ENCODE measurements at regions not wholly inside any gene's neighbourhood (a gene's known extent, or its start where the extent isn't known, plus 50 kb on each side); places are given as distances from the start of the nearest gene placed in this dataset.
"Not testable (repeated sequence)": the region's sequence is repeated elsewhere in the genome, so short reads cannot be mapped to it uniquely, and the experiment has no call there.

DNA sequence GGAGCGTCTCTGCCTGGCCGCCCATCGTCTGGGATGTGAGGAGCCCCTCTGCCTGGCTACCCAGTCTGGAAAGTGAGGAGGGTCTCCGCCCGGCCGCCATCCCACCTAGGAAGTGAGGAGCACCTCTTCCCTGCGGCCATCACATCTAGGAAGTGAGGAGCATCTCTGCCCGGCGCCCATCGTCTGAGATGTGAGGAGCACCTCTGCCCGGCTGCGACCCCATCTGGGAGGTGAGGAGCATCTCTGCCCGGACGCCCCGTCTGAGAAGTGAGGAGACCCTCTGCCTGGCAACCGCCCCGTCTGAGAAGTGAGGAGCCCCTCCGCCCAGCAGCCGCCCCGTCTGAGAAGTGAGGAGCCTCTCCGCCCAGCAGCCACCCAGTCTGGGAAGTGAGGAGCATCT lies 84.5 kb downstream of the IDS start:
- H3K27ac ChIP-seq; H3K36me3 ChIP-seq (replicated peaks); H3K27me3 ChIP-seq (replicated peaks); in situ Hi-C loops (cut with HindIII; ENCODE audit: low pct_ligation_motif_present, low sequenced_read_pairs); H3K4me3 ChIP-seq (ENCODE audit: low read depth, low read length); DNase-seq: not testable (repeated sequence)

DNA sequence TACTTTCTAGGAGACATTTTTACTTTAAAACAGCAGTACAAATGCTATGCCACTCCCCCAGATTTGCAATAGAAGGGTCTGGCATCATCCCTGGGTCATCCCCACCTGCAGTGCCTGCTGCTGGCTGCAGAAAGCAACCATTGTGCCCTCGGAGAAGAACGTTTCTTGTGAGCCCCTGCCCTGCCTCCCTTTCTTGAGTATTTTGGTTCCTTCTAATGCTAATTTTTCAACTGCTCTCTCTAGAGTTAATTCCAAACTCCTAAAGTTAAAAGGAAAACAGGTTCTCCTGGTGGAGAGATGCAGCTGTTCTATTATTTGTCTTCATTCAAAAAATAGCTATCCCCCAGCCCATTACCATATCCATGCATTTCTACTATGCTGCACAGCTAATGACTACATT lies 107.1 kb downstream of the IDS start:
- no peak overlapping the region for H3K27ac ChIP-seq
- H3K36me3 ChIP-seq (replicated peaks), result no peaks in the 10 kb centered on the region
- DNase-seq, result no peak
- in situ Hi-C loops (cut with HindIII; ENCODE audit: low pct_ligation_motif_present, low sequenced_read_pairs), result no loop called here
- TF ChIP-seq, protein P1, sequence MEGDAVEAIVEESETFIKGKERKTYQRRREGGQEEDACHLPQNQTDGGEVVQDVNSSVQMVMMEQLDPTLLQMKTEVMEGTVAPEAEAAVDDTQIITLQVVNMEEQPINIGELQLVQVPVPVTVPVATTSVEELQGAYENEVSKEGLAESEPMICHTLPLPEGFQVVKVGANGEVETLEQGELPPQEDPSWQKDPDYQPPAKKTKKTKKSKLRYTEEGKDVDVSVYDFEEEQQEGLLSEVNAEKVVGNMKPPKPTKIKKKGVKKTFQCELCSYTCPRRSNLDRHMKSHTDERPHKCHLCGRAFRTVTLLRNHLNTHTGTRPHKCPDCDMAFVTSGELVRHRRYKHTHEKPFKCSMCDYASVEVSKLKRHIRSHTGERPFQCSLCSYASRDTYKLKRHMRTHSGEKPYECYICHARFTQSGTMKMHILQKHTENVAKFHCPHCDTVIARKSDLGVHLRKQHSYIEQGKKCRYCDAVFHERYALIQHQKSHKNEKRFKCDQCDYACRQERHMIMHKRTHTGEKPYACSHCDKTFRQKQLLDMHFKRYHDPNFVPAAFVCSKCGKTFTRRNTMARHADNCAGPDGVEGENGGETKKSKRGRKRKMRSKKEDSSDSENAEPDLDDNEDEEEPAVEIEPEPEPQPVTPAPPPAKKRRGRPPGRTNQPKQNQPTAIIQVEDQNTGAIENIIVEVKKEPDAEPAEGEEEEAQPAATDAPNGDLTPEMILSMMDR (IDR thresholded peaks at IDR 0.05; ENCODE audit: low read depth, low read length, missing control alignments), result no peak
- H3K27me3 ChIP-seq (replicated peaks), result no peaks in the 10 kb centered on the region
- H3K4me3 ChIP-seq (ENCODE audit: low read depth, low read length), result no peak overlapping the region

DNA sequence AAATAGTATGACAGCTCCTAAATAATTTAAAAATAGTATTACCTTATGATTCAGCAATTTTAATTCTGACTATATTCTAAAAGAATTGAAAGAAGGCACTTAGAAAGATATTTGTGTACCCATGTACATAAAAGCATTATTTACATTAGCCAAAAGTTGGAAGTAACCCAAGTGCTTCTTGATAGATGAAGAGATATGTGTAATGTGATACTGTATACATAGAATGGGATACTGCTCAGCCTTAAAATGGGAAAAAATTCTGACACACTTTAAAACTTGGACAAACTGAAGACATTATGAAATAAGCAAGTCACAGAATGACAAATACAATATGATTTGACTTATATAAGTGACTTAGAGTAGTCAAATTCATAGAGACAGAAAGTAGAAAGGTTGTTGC lies 112.2 kb downstream of the IDS start:
- in situ Hi-C loops (cut with HindIII; ENCODE audit: low pct_ligation_motif_present, low sequenced_read_pairs), result no loop called here
- Histone ChIP-seq H3K36me3 (replicated peaks) (no peaks in the 10 kb centered on the region), H3K4me3 (ENCODE audit: low read depth, low read length) (no peak overlapping the region), H3K27ac (no peak overlapping the region), H3K27me3 (replicated peaks) (no peaks in the 10 kb centered on the region)
- no peak for DNase-seq
- TF ChIP-seq, protein P1 (IDR thresholded peaks at IDR 0.05; ENCODE audit: low read depth, low read length, missing control alignments), result no peak

DNA sequence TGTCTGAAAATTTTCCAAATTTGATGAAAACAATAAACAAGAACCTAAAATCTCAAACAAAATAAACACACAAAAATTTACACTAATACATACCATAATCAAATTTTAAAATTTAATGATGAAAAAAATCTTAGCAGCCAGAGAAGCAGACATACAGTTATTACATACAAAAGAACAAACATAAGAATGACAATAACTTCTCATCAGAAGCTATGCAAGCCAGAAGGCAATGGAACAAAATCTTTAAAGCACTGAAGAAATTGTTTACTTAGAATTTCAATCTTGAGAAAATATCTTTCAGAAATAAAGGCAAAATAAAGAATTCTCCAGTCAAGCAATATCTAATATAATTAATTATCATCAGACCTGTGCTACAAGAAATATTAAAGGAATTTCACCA lies 121.3 kb downstream of the IDS start:
- in situ Hi-C loops (cut with HindIII; ENCODE audit: low pct_ligation_motif_present, low sequenced_read_pairs), result no loop called here
- H3K27ac ChIP-seq, result no peak overlapping the region
- H3K27me3 ChIP-seq (replicated peaks), result no peaks in the 10 kb centered on the region
- DNase-seq, result no peak
- no peaks in the 10 kb centered on the region for H3K36me3 ChIP-seq (replicated peaks)
- TF ChIP-seq, protein P1 (IDR thresholded peaks at IDR 0.05; ENCODE audit: low read depth, low read length, missing control alignments), result no peak
- no peak overlapping the region for H3K4me3 ChIP-seq (ENCODE audit: low read depth, low read length)

DNA sequence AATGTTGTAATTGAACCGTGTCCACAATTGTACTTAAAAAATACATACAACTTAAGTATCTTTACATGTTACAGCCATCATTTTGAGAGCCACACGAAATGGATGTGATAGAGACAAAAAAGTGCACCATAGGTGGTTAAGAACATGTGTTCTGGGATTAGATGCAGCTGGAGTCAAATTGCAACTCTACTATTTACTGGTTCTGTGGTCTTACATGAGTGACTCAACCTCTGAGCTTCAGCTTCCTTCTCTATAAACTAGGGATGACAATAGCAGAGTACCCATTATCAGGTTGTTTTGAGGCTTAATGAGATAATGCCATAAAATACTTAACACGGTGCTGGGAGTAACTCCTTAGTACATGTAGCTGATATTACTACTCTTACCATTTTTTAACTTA lies 130.4 kb downstream of the IDS start:
- H3K36me3 ChIP-seq (replicated peaks), result no peaks in the 10 kb centered on the region
- TF ChIP-seq, protein P1 (IDR thresholded peaks at IDR 0.05; ENCODE audit: low read depth, low read length, missing control alignments), result no peak
- DNase-seq, result no peak
- in situ Hi-C loops (cut with HindIII; ENCODE audit: low pct_ligation_motif_present, low sequenced_read_pairs), result no loop called here
- H3K27me3 ChIP-seq (replicated peaks), result no peaks in the 10 kb centered on the region
- no peak overlapping the region for H3K4me3 ChIP-seq (ENCODE audit: low read depth, low read length)
- H3K27ac ChIP-seq, result no peak overlapping the region

DNA sequence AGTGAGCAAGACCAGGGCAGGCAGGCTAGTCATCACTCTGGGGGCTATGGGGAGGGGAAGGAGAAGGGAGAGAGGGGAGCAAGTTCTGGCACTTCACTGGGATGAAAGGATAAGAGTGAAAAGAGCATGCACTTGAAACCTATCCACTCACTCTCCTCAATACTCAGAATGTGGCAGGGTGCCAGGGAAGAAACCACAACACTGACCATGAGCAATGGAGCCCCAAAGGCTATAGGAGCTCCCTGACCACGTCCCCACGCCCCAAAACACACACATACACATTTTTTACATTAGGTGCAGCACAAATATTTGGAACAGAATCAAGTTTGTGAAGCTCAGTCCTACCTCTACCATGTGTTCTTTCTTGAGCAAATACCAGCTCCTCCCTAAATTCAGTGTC lies 132.2 kb downstream of the IDS start:
- no peak overlapping the region for H3K4me3 ChIP-seq (ENCODE audit: low read depth, low read length)
- no peaks in the 10 kb centered on the region for H3K27me3 ChIP-seq (replicated peaks)
- in situ Hi-C loops (cut with HindIII; ENCODE audit: low pct_ligation_motif_present, low sequenced_read_pairs), result no loop called here
- DNase-seq, result no peak
- H3K27ac ChIP-seq, result no peak overlapping the region
- no peaks in the 10 kb centered on the region for H3K36me3 ChIP-seq (replicated peaks)
- TF ChIP-seq, protein P1 (IDR thresholded peaks at IDR 0.05; ENCODE audit: low read depth, low read length, missing control alignments), result no peak
